CD14-positive monocyte (primary cell): ENCODE measurements at regions not wholly inside any gene's neighbourhood (a gene's known extent, or its start where the extent isn't known, plus 50 kb on each side); places are given as distances from the start of the nearest gene placed in this dataset.

Experiments
- DNase-seq, 3 donors: peaks; one replicate each; pipeline ENCODE4 v3.0.0-alpha.2; 2011 to 2022
- H2AFZ ChIP-seq: 2 replicates; pipeline ENCODE4 v1.6.0; 2012; ENCODE audit warnings: mild to moderate bottlenecking, low read depth, low read length, inconsistent platforms; ENCODE audit not compliant: insufficient read depth, poor library complexity, severe bottlenecking
- H3K27ac ChIP-seq, 2 donors: 1 replicate in 1 of 2; 2 replicates in 1 of 2; pipeline ENCODE4 v1.5.1; 2012 to 2013; ENCODE audit warnings: low read length in 2 of 2, control low read depth in 1 of 2, inconsistent platforms in 1 of 2, low read depth in 1 of 2, mild to moderate bottlenecking in 1 of 2
- H3K27me3 ChIP-seq, 2 donors: one replicate each; pipeline versions ENCODE4 v1.6.0 to v1.6.1; 2011 to 2013; ENCODE audit warnings: low read length in 2 of 2; ENCODE audit not compliant: control insufficient read depth in 2 of 2, insufficient read depth in 2 of 2
- H3K36me3 ChIP-seq, 2 donors: replicated peaks in 1 of 2; 1 replicate in 1 of 2; 2 replicates in 1 of 2; pipeline versions ENCODE4 v1.5.1 to v1.6.1; 2012 to 2013; ENCODE audit warnings: low read length in 2 of 2, control low read depth in 1 of 2, inconsistent platforms in 1 of 2, mild to moderate bottlenecking in 1 of 2; ENCODE audit not compliant: insufficient read depth in 2 of 2, control insufficient read depth in 1 of 2
- H3K4me1 ChIP-seq, 2 donors: 1 replicate in 1 of 2; 2 replicates in 1 of 2; pipeline versions ENCODE4 v1.5.1 to v1.6.1; 2012 to 2013; ENCODE audit warnings: low read length in 2 of 2, control low read depth in 1 of 2, inconsistent platforms in 1 of 2, mild to moderate bottlenecking in 1 of 2, moderate library complexity in 1 of 2; ENCODE audit not compliant: insufficient read depth in 2 of 2, control insufficient read depth in 1 of 2
- H3K4me2 ChIP-seq: replicated peaks from 2 replicates; pipeline ENCODE3; 2012; ENCODE audit warnings: low read length, moderate library complexity, mild to moderate bottlenecking; ENCODE audit not compliant: poor library complexity, severe bottlenecking; ENCODE audit errors: extremely low read depth
- H3K4me3 ChIP-seq, 3 experiments: fragments of 200-600 bp in 1 of 3; sonication (generic) in 1 of 3; replicated peaks in 1 of 3; 1 replicate in 2 of 3; 2 replicates in 1 of 3; pipeline ENCODE4 v1.5.1; 2011 to 2013; ENCODE audit warnings: low read length in 3 of 3, mild to moderate bottlenecking in 3 of 3, control low read depth in 2 of 3, low read depth in 2 of 3, inconsistent platforms in 1 of 3, moderate library complexity in 1 of 3
- H3K79me2 ChIP-seq: 2 replicates; pipeline ENCODE4 v1.6.0; 2012; ENCODE audit warnings: mild to moderate bottlenecking, control low read depth, inconsistent platforms, low read length, moderate library complexity; ENCODE audit not compliant: insufficient read depth
- H3K9ac ChIP-seq: 2 replicates; pipeline ENCODE4 v1.6.0; 2017; ENCODE audit warnings: low read length, mild to moderate bottlenecking; ENCODE audit not compliant: insufficient read depth, poor library complexity, severe bottlenecking
- H3K9me3 ChIP-seq, 2 donors: replicated peaks in 1 of 2; 1 replicate in 1 of 2; 2 replicates in 1 of 2; pipeline versions ENCODE4 v1.5.1 to v1.6.1; 2012 to 2013; ENCODE audit warnings: low read length in 2 of 2, control low read depth in 1 of 2; ENCODE audit not compliant: control insufficient read depth in 1 of 2, insufficient read depth in 1 of 2
- H4K20me1 ChIP-seq: 2 replicates; pipeline ENCODE4 v1.6.0; 2012; ENCODE audit warnings: mild to moderate bottlenecking, low read length, control low read depth, moderate library complexity; ENCODE audit not compliant: insufficient read depth
- H3K27ac Mint-ChIP-seq, 7 donors: one replicate each; pipeline ENCODE4 v1.8.0; 2020; ENCODE audit warnings: mild to moderate bottlenecking in 7 of 7, mixed read lengths in 7 of 7, moderate library complexity in 6 of 7, inconsistent platforms in 2 of 7
- H3K27me3 Mint-ChIP-seq, 3 donors: one replicate each; pipeline ENCODE4 v1.8.0; 2021 to 2022; ENCODE audit warnings: low read depth in 3 of 3, mild to moderate bottlenecking in 3 of 3, mixed read lengths in 3 of 3, moderate library complexity in 3 of 3, inconsistent platforms in 1 of 3
- H3K36me3 Mint-ChIP-seq, 2 donors: one replicate each; pipeline ENCODE4 v1.8.0; 2020; ENCODE audit warnings: mixed read lengths in 2 of 2, inconsistent platforms in 1 of 2, mild to moderate bottlenecking in 1 of 2
- H3K4me1 Mint-ChIP-seq: one replicate; pipeline ENCODE4 v1.8.0; 2020; ENCODE audit warnings: mild to moderate bottlenecking, mixed read lengths
- H3K4me3 Mint-ChIP-seq, 2 donors: one replicate each; pipeline ENCODE4 v1.8.0; 2020; ENCODE audit warnings: mild to moderate bottlenecking in 2 of 2, mixed read lengths in 2 of 2, moderate library complexity in 1 of 2
- H3K9me3 Mint-ChIP-seq, 7 donors: one replicate each; pipeline ENCODE4 v1.8.0; 2020 to 2022; ENCODE audit warnings: mixed read lengths in 7 of 7, mild to moderate bottlenecking in 6 of 7, moderate library complexity in 6 of 7, inconsistent platforms in 2 of 7
- CTCF ChIP-seq: fragments of 200-600 bp; IDR thresholded peaks from one replicate; pipeline ENCODE4 v1.8.0; 2022; ENCODE audit warnings: antibody characterized with exemption, mild to moderate bottlenecking
- WGBS: methylation state at CpG from one replicate; pipeline ENCODE4 v1.1.5; 2013; ENCODE audit warnings: missing lambda C conversion rate; ENCODE audit not compliant: insufficient coverage; 5-methylcytosine and 5-hydroxymethylcytosine counted together
- intact Hi-C, 2 donors: fragments of 100-400 bp; cut with micrococcal nuclease; formaldehyde crosslinking; loops; one replicate each; pipeline versions ENCODE4 v1.15.0 to v1.15.1; 2023

- no peaks in the 10 kb centered on the region for H3K36me3 ChIP-seq
- peaks cover 0 to 3% (median 0%) of the 10 kb centered on the region in 7 donors for H3K9me3 Mint-ChIP-seq
These were observed 240.2 kb downstream of the SIPA1L2 start for GRCh38 chr1:232389744-232390143.

GRCh38 chr1:232388363-232388762 is 241.6 kb downstream of the SIPA1L2 start:
- no peak for TF ChIP-seq CTCF
- no peaks in the 10 kb centered on the region for H3K79me2 ChIP-seq
- no peaks in the 10 kb centered on the region for H3K27me3 ChIP-seq
- no peaks in the 10 kb centered on the region for H4K20me1 ChIP-seq
- no peaks in the 10 kb centered on the region for H3K9me3 ChIP-seq
- no peak overlapping the region for H3K4me3 ChIP-seq
- no peak for DNase-seq
- intact Hi-C loops = no loop called here
- H3K4me2 ChIP-seq = no peak overlapping the region
- no peaks in the 10 kb centered on the region for H3K4me1 ChIP-seq
- H2AFZ ChIP-seq = no peak overlapping the region
- peaks cover 2 to 18% (median 7%) of the 10 kb centered on the region in 3 donors for H3K27me3 Mint-ChIP-seq
- H3K27ac ChIP-seq = no peak overlapping the region
- H3K36me3 ChIP-seq = no peaks in the 10 kb centered on the region
- WGBS = 94% methylated on average over 2 of the region's 3 CpGs
- no peak overlapping the region for H3K9ac ChIP-seq
- no peaks in the 10 kb centered on the region for H3K4me1 Mint-ChIP-seq
- peaks cover 0 to 3% (median 0%) of the 10 kb centered on the region in 7 donors for H3K9me3 Mint-ChIP-seq
- no peak overlapping the region for H3K4me3 Mint-ChIP-seq
- H3K27ac Mint-ChIP-seq = no peak overlapping the region
- H3K36me3 Mint-ChIP-seq = no peaks in the 10 kb centered on the region

More at GRCh38 chr1:232389744-232390143, 240.2 kb downstream of the SIPA1L2 start:
- H3K4me1 Mint-ChIP-seq = no peaks in the 10 kb centered on the region
- Histone ChIP-seq H3K27ac (no peak overlapping the region), H3K4me2 (no peak overlapping the region), H3K9me3 (no peaks in the 10 kb centered on the region), H3K4me3 (no peak overlapping the region), H3K4me1 (no peaks in the 10 kb centered on the region), H4K20me1 (no peaks in the 10 kb centered on the region), H3K9ac (no peak overlapping the region), H3K27me3 (peaks cover 0 to 3% of the 10 kb centered on the region in 2 donors), H2AFZ (no peak overlapping the region), H3K79me2 (no peaks in the 10 kb centered on the region)
- H3K4me3 Mint-ChIP-seq = no peak overlapping the region
- no peak for TF ChIP-seq CTCF
- H3K27ac Mint-ChIP-seq = peak overlapping the region in 1 of 7 donors; percentile 8
- intact Hi-C loops = no loop called here
- H3K36me3 Mint-ChIP-seq = no peaks in the 10 kb centered on the region
- 100% methylated on average over 1 of the region's 4 CpGs for WGBS
- H3K27me3 Mint-ChIP-seq = peaks cover 2 to 10% (median 6%) of the 10 kb centered on the region in 3 donors
- no peak for DNase-seq
